NCI-H1694 treated with DMSO at 0.1 percent for 48 hours (cell line): ENCODE measurements at regions not wholly inside any gene's neighbourhood (a gene's known extent, or its start where the extent isn't known, plus 50 kb on each side); places are given as distances from the start of the nearest gene placed in this dataset.
"Not testable (repeated sequence)": the region's sequence is repeated elsewhere in the genome, so short reads cannot be mapped to it uniquely, and the experiment has no call there.

Source experiments
- DNase-seq: peaks from one replicate; lab custom pipeline; 2025; lab: John Stamatoyannopoulos, UW

DNA sequence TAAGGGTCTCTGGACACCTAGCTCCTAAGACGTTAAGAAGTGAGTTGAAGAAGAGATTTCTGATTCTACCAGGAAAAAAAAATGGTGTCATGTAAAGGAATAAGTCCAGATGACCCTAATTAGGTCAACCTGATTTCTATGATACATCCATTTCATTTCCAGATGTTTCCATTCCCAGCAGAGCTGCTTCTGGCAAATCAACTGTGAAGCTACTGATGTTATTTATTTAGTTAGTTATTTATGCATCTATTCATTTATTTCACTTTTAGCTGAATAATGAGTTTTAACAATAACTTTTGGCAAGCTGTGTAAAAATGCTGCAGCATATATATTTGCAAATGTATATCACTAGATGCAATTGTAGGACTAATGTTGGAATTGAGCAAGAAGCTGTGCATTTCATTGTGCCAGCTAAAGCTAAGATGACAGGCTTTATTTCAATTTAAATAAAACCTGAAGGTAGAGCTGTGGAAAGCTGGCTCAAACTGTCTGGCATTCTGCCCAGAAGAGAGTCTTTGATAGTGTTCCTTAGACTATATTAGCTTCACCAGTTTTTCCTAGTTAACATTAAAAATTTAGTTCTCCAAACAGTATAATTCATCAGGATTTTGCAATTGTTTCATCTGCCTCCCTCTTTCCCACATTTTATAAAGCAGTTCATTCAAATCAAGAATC lies 1164.4 kb upstream of the ADGRL4 start:
- DNase-seq: no peak

DNA sequence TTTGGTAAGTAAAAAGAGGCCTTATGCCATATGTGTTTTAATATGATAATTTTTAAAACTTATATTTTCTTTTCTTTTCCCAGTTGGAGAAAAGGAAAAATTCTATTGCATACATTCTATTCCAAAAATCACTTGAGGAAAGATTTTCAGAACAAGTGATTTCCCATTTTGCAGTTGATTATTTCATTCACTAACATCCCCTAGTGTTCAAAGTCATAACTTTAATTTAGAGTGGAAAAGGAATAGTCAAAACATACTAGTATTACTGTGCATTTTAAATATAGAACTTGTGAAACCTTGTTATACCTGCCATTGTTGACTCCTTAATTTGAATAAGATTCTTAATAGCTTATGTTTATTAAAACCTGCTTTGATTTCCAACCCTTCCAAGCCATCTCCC lies 1157.6 kb upstream of the ADGRL4 start:
- no peak for DNase-seq

DNA sequence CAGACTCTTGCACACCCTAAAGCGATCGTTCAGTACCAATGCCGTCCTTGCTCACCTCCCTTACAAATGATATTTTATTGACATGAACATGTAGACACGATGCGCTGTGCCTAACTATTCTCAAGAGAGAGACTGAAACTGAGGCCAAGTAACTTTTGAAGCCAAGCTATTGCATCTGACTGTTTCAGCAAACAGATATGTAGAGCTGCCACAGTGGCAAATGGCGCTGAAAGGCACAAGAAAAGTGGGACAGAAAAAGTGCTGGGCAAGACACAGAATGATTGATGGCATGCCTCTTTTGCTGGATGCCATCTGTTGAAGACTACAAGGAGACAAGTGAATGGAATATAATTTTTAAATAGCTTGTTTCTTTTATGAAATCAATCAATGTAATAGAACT lies 1157.2 kb upstream of the ADGRL4 start:
- no peak for DNase-seq

DNA sequence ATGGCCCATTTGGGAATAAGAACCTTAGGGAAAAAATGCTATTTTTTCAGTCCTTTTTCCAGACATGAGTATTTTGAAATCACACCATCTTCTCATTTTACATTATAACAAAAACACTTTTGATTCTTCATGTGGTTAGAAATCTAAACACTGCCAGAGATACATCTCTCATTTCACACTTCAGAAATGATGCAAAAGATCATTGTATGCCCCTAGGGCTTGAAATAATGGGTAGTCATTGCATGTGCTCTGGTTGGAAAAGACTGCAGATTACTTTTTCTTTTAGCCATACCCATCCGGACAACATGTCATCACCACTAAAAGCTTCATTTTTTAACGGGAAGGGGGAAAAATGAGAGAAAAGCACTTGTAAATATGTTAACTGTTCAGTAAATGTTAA lies 1152.2 kb upstream of the ADGRL4 start:
- no peak for DNase-seq

DNA sequence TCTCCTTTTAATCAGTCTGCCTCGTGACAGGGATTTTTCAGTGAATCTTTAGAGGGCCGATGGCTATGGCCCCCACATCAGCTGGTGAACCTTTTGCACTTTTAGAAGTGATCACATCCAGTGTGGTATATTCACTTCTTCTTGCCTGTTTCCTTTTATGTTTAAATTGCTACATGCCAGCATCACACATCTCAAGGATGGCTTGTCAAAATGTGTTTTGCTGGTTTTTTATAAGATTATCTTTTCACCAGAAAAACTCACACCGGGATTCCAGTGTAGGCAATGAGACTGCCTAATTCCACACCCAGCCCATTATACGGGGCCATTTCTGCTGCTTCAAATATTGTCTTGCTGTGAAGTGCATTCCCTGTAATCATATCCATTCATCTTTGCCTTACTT lies 1151.7 kb upstream of the ADGRL4 start:
- DNase-seq: no peak

DNA sequence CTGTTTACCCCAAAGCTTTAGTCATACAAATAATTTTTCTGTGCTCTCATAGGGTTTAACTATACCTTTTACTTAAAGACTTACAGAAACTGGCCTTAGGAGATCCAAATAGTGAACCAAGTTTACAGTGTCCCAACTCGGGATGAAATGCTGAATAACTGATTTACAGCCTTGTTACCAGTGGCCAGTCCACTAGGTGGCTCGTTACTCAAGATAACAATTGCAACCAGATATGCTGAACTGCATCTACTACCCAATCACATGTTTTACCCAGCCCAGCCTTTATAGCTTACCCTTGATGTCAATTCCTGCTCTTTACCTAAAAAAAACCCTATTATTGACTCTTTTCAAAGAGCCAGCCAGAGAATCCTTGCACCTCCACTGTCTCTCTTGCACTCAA lies 1148.8 kb upstream of the ADGRL4 start:
- DNase-seq: no peak

- DNase-seq: no peak
These were observed 1147.6 kb upstream of the ADGRL4 start for GRCh38 chr1:80154176-80154575.

DNA sequence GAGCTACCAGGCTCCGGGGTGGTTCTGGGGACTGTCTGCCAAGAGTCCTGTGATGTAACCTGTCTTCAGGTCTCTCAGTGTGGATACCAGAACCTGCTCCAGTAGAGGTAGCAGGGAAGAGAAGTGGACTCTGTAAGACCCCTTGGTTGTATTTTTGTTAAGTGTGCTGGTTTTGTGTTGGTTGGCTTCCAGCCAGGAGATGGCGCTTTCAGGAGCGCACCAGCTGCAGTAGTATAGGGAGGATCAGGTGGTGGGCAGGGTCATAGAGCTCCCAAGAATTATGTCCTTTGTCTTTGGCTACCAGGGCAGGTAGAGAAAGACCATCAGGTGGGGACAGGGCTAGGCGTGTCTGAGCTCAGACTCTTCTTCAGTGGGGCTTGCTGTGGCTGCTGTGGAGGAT lies 1147.2 kb upstream of the ADGRL4 start:
- no peak for DNase-seq

DNA sequence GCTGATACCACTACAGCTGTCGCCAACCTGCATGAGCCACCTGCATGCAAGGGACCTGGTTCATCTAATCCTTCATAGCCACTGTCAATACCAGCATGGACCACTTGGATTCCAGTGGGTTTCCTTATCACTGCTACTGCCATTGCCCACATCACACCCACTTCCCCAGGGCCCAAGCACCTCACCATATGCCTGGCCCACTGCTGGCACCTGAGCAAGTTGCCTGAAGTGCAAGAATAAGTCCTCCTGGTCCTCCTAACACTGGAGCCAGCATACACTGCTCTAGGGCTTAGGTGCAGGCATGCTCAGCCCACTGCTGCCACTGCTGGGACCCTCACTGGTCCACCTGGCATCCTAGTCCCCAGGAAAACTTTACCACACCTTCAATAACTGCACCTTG lies 1136.8 kb upstream of the ADGRL4 start:
- DNase-seq: no peak

DNA sequence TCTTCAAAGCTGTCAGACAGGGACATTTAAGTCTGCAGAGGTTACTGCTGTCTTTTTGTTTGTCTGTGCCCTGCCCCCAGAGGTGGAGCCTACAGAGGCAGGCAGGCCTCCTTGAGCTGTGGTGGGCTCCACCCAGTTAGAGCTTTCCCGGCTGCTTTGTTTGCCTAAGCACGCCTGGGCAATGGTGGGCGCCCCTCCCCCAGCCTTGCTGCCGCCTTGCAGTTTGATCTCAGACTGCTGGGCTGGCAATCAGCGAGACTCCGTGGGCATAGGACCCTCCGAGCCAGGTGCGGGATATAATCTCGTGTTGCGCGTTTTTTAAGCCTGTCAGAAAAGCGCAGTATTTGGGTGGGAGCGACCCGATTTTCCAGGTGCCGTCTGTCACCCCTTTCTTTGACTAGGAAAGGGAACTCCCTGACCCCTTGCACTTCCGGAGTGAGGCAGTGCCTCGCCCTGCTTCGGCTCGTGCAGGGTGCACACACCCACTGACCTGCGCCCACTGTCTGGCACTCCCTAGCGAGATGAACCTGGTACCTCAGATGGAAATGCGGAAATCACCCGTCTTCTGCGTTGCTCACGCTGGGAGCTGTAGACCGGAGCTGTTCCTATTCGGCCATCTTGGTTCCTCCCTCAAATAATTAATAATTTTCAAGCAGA lies 1131.5 kb upstream of the ADGRL4 start:
- not testable (repeated sequence) for DNase-seq

- DNase-seq: no peak
These were observed 1106.9 kb upstream of the ADGRL4 start for GRCh38 chr1:80113168-80114038.

DNA sequence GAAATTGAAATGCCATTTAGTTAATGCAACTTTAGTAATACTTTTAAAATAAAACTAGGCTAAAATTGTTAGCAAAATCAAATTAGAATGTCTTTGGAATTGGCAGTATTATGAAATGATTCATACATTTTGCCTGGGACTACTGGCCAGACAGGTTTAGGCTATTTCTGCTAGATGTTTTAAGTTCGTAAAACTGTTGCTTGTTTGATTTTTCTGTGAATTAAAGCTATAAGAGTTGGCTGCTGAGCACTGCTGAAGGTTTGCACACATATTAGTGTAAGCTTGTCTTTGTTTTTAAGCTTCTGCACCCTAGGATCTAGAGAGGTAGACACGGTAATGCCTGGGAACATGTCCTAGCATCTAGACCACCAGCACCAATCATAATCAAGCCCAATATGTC lies 1094.6 kb upstream of the ADGRL4 start:
- DNase-seq: no peak

DNA sequence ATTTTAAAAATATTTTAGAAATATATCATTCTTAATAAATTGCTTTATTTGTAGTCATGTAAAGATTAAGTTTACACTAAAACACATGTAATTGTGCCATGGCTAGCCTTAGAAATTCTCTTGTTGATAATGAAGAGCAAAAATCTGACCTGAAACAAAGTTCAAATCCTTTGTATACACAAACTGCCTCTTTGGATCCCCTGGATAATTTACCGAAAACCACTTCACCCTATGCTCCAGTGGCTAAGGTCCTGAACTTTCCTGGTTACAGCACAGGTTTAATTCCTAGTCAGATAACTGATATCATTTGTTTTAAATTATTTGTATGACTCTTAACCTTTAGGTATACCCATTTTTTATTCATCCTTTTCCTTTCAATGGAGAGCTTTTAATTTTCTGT lies 1093.2 kb upstream of the ADGRL4 start:
- DNase-seq: no peak

DNA sequence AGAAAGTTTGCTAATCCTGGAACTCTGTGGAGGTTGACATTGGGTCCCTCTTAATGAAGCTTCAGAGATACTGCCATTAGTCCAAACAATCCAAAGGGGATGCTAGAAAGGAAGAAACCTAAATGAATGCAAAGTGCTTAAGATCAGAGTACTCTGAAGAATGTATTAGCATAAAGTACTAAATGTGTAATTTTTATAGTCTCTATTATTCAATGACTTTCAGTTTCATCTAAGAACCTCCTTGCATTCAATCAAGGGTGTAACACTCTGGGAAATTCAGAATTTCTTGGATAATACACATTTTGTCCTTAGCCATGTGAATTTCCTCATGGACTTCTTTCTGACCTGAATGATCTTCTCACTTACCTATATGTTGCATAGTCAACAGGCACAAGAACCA lies 1078.5 kb upstream of the ADGRL4 start:
- no peak for DNase-seq

GRCh38 chr1:80083892-80084291 lies 1077.4 kb upstream of the ADGRL4 start:
- DNase-seq: no peak

GRCh38 chr1:80076469-80076868 lies 1069.9 kb upstream of the ADGRL4 start:
- DNase-seq: no peak

GRCh38 chr1:80075351-80075750 lies 1068.8 kb upstream of the ADGRL4 start:
- no peak for DNase-seq

- no peak for DNase-seq
These were observed 1066.0 kb upstream of the ADGRL4 start for GRCh38 chr1:80072563-80072962.

GRCh38 chr1:80066060-80066459 lies 1059.5 kb upstream of the ADGRL4 start:
- DNase-seq: no peak

DNA sequence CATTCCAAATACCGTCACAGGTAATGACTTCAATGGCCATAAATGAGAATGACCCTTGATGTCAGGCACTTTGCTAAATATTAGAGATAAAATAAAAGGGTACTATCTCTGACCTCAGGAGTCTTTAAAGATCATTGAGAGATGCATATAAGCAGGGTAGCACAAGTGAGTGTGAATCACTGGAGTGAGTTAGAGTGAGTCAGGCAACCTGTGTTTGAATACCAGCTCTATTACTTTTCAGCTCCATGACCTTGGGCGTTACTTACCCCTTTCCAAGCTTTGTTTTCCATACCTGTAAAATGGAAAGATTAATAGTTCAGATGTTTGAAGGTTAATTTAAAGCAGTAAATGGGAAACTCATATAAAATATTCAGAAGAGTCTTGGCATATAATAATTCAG lies 1058.0 kb upstream of the ADGRL4 start:
- no peak for DNase-seq

DNA sequence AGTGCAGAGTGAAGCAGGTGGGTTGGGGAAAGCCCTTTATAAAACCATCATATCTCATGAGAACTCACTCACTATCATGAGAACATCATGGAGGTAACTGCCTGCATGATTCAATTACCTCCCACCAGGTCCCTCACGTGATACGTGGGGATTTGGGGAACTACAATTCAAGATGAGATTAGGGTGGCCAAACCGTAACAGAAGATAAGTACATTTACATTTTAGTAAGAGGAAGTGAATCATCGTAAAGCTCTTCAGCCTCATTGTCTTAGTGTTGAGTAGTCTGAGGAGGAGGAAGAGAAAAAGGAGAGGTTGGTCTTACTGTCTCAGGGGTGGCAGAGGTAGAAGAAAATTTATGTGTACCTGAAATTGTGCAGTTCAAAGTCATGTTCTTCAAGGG lies 1053.4 kb upstream of the ADGRL4 start:
- DNase-seq: no peak

- DNase-seq: no peak
These were observed 1049.6 kb upstream of the ADGRL4 start for GRCh38 chr1:80056179-80056578.

DNA sequence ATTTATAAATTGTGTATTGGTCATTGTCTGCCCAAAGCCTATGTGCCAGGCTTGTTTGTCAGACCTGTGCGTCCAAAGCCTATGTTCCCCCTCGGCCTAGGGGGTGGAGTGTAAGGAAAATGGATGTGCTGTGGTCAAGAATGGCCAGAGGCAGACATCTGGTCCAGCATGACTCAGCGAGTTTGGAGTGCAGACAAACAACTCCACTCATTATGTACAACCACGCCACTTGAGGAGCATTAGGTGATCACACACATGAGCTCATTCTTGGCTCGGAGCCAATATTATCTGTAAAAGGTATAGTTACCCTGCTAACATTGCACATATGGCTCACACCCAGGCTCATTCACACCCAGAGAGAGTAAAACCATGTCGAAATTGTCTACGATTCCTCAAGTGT lies 1047.6 kb upstream of the ADGRL4 start:
- DNase-seq: peak; percentile 14
